ENCODE measurements at regions not wholly inside any gene's neighbourhood (a gene's known extent, or its start where the extent isn't known, plus 50 kb on each side); places are given as distances from the start of the nearest gene placed in this dataset.

- TF ChIP-seq SMC3 (conservative IDR thresholded peaks at IDR 0.05; ENCODE audit: poor library complexity) (no peak), REST (IDR thresholded peaks at IDR 0.05; ENCODE audit: borderline replicate concordance) (no peak), EZH2 (IDR thresholded peaks at IDR 0.05; ENCODE audit: borderline replicate concordance, insufficient read depth, low read length, poor library complexity, severe bottlenecking) (no peak), POLR2AphosphoS5 (IDR thresholded peaks at IDR 0.05) (no peak)
- Histone ChIP-seq H3F3A (ENCODE audit: insufficient read depth, low read length, poor library complexity, severe bottlenecking) (no peaks in the 10 kb centered on the region), H3K9ac (ENCODE audit: low read length) (no peak overlapping the region), H3K9me2 (ENCODE audit: insufficient read depth, low read length) (no peaks in the 10 kb centered on the region), H3K79me2 (replicated peaks; ENCODE audit: insufficient read depth, low read length) (no peaks in the 10 kb centered on the region), H3K27ac (ENCODE audit: low read length) (no peak overlapping the region), H3K9me3 (ENCODE audit: low read length) (no peaks in the 10 kb centered on the region), H2AFZ (ENCODE audit: low read depth, low read length) (no peak overlapping the region), H3K4me2 (ENCODE audit: low read length) (no peak overlapping the region), H3K27me3 (ENCODE audit: insufficient read depth, low read depth, low read length) (no peaks in the 10 kb centered on the region), H4K20me1 (ENCODE audit: insufficient read depth) (no peaks in the 10 kb centered on the region), H3K36me3 (ENCODE audit: insufficient read depth, low read length) (no peaks in the 10 kb centered on the region), H3K4me3 (ENCODE audit: low read length) (no peak overlapping the region)
These were observed 143.2 kb downstream of the DDX1 start for GRCh38 chr2:15734674-15735483.

GRCh38 chr2:15735484-15736326 is 144.0 kb downstream of the DDX1 start:
- Histone ChIP-seq H4K20me1 (ENCODE audit: insufficient read depth) (no peaks in the 10 kb centered on the region), H3K27me3 (ENCODE audit: insufficient read depth, low read depth, low read length) (no peaks in the 10 kb centered on the region), H2AFZ (ENCODE audit: low read depth, low read length) (no peak overlapping the region), H3K9ac (ENCODE audit: low read length) (no peak overlapping the region), H3K9me3 (ENCODE audit: low read length) (no peaks in the 10 kb centered on the region), H3K36me3 (ENCODE audit: insufficient read depth, low read length) (no peaks in the 10 kb centered on the region), H3K79me2 (replicated peaks; ENCODE audit: insufficient read depth, low read length) (no peaks in the 10 kb centered on the region), H3K4me3 (ENCODE audit: low read length) (no peak overlapping the region), H3K9me2 (ENCODE audit: insufficient read depth, low read length) (no peaks in the 10 kb centered on the region), H3K4me2 (ENCODE audit: low read length) (no peak overlapping the region), H3F3A (ENCODE audit: insufficient read depth, low read length, poor library complexity, severe bottlenecking) (no peaks in the 10 kb centered on the region), H3K27ac (ENCODE audit: low read length) (no peak overlapping the region)
- TF ChIP-seq SMC3 (conservative IDR thresholded peaks at IDR 0.05; ENCODE audit: poor library complexity) (no peak), REST (IDR thresholded peaks at IDR 0.05; ENCODE audit: borderline replicate concordance) (no peak), POLR2AphosphoS5 (IDR thresholded peaks at IDR 0.05) (no peak), MXI1 (conservative IDR thresholded peaks at IDR 0.05; ENCODE audit: poor library complexity, severe bottlenecking) (no peak), EZH2 (IDR thresholded peaks at IDR 0.05; ENCODE audit: borderline replicate concordance, insufficient read depth, low read length, poor library complexity, severe bottlenecking) (no peak), TAF1 (IDR thresholded peaks at IDR 0.05; ENCODE audit: low read depth) (no peak), EP300 (conservative IDR thresholded peaks at IDR 0.05; ENCODE audit: poor library complexity, severe bottlenecking) (no peak), RAD21 (conservative IDR thresholded peaks at IDR 0.05) (no peak)
- TF ChIP-seq, protein P1, sequence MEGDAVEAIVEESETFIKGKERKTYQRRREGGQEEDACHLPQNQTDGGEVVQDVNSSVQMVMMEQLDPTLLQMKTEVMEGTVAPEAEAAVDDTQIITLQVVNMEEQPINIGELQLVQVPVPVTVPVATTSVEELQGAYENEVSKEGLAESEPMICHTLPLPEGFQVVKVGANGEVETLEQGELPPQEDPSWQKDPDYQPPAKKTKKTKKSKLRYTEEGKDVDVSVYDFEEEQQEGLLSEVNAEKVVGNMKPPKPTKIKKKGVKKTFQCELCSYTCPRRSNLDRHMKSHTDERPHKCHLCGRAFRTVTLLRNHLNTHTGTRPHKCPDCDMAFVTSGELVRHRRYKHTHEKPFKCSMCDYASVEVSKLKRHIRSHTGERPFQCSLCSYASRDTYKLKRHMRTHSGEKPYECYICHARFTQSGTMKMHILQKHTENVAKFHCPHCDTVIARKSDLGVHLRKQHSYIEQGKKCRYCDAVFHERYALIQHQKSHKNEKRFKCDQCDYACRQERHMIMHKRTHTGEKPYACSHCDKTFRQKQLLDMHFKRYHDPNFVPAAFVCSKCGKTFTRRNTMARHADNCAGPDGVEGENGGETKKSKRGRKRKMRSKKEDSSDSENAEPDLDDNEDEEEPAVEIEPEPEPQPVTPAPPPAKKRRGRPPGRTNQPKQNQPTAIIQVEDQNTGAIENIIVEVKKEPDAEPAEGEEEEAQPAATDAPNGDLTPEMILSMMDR (IDR thresholded peaks at IDR 0.05; ENCODE audit: poor library complexity, severe bottlenecking) = no peak
